ENCODE measurements at regions not wholly inside any gene's neighbourhood (a gene's known extent, or its start where the extent isn't known, plus 50 kb on each side); places are given as distances from the start of the nearest gene placed in this dataset.

- TF ChIP-seq CTCF (IDR thresholded peaks at IDR 0.05; ENCODE audit: extremely low read depth in 1 of 2, insufficient read depth in 1 of 2, low read depth in 1 of 2, low read length in 2 of 2) (no peak), FOS (IDR thresholded peaks at IDR 0.05; ENCODE audit: borderline replicate concordance, insufficient read depth, low read length) (no peak), POLR2A (IDR thresholded peaks at IDR 0.05; ENCODE audit: low read depth, low read length) (no peak), MAX (IDR thresholded peaks at IDR 0.05; ENCODE audit: insufficient read depth, insufficient read length) (no peak), MYC (IDR thresholded peaks at IDR 0.05; ENCODE audit: low read depth, low read length) (no peak), EZH2 (IDR thresholded peaks at IDR 0.05; ENCODE audit: borderline replicate concordance, low read depth, low read length, severe bottlenecking) (no peak)
Measured at GRCh38 chr9:2269778-2270177, 254.6 kb downstream of the SMARCA2 start.
